GM18508 (cell line): ENCODE measurements at regions not wholly inside any gene's neighbourhood (a gene's known extent, or its start where the extent isn't known, plus 50 kb on each side); places are given as distances from the start of the nearest gene placed in this dataset.

Experiments
- ATAC-seq: cut with Tn5 transposase; IDR thresholded peaks from one replicate; pipeline ENCODE4 v1.9.1; 2021; ENCODE audit warnings: moderate number of reproducible peaks; ENCODE audit not compliant: insufficient read depth, unreplicated experiment

DNA sequence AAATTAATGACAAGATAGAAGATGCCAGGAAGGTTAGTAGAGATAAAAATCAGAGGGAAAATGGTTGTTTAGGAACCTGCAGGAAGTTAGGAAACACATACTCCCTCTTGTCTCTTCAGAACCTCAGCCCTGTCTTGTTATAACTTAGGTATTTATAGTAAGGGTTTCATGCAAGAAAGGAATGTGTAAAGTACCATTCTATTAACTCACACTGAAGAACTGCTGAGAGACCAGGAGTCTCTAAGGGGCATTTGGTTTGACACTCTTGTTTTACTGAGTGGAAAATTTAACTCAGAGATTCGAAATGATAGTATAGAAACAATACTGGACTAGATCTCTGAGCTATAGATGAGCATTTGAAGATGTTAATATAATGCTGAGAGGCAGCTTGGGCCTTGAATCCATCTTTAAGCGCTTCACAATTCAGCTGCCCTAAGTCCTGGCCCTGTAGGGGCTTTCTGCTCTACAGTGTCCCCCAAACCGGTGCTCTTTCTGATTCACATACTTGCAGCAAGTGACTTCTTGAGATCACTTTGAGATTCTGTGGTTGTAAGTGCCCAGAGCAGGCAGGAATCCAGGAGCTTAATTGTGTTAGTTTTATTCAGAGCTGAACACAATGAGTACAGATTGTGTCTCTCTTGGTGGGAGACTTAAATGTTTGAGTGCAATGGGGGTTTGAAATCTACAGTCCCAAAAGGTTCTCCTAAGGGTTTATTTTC, 235.0 kb upstream of the RGPD4 start:
- ATAC-seq = no peak

DNA sequence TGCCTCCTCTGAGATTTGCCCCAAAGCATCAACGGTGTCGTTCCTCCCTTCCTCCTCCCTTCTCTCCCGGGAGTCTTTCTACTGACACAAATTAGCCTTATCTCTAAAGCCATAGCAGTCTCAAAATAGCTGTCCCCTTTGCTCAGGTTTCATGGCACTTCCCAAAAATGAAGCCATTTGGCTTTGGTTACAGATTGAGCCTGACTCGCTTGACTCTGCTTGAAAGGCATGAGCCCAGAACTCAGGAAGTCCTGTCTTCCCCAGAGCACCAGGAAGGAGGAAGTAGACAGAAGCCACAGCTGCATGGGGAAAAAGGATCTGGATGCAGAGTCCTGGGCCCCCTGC, 234.4 kb upstream of the RGPD4 start:
- ATAC-seq = no peak

DNA sequence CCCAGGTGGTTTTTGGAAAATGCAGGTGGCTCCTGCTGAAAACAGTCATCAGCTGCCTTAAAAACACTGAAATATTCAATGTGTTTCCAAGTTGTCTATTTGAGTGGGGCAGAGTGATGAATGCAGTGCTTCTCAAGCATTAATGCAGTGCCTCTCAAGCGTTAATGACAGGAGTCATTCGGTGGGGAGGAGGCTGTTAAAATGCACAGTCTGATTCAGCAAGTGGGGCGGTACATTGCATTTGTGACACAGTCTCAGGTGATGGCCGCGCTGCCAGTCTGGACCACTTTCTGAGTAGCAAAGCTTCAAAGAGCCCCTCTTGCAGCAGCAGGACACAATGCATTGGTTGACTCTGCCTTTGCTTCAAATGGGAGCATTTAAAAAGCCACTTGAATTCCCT, 231.4 kb upstream of the RGPD4 start:
- no peak for ATAC-seq

DNA sequence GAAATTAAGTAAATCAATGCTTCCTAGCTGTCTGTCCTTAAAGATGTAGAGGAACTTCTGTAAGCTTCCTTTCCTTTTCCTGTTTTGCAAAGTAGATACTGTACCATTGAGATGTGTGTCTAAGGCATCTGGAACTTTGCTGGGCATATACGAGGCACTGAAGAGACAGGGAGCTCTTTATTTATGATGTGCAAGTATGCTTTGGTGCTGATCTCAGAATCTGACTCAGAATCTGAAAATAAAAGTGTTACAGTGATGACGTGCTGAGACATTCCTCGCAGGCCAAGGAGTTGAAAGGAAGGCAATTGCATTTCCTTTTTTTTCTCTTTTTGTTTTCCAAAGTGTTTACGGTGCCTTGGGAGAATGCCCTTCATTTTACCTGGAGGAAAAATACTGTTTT, 230.9 kb upstream of the RGPD4 start:
- no peak for ATAC-seq

DNA sequence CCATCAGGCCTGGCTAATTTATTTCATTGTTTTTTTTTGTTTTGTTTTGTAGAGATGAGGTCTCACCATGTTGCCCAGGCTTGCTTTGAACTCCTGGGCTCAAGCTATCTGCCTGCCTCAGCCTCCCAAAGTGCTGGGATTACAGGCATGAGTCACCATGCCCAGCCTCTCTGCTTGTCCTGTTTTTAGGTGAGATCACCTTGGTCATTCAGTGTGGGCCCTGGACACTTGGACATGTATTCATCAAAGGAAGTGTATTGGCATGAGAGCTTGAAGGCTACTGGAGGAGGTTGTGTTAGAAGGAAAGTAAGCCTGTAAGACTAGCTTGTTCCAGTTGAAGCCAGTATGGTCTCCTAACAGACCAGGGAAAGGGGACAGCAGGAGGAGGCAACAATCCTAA, 229.2 kb upstream of the RGPD4 start:
- no peak for ATAC-seq

DNA sequence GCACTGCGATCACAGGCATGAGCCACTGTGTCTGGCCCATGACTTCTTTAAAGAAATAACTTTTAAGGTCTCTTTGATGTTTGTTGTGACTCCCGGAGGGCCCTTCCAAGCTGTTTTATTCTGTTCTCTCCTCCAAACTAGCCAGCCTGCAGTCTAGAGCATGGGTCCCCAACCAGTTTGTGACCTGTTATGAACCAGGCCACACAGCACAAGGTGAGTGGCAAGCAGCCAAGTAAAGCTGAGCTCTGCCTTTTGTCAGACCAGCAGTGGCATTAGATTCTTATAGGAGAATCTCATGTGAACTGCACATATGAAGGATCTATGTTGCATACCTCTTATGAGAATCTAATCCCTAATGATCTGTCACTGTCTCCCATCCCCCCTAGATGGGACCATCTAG, 223.9 kb upstream of the RGPD4 start:
- no peak for ATAC-seq

DNA sequence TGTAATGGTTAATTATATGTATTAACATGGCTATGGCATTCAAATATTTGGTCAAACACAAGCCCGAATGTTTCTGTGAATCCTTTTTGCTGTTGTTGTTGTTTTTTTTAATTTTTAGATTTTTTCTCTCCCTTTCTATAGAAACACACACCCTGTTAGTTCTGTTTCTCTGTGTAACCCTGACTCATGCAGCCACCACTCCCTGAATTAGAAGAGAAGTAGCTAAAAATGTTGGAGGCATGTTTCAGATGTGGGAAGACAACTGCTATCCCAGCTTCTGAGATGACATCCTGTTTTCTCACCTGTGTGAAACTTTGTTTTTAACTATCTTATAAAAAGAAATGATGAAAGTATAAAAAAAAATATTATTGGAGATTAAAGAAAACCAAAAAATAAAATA, 219.6 kb upstream of the RGPD4 start:
- no peak for ATAC-seq

DNA sequence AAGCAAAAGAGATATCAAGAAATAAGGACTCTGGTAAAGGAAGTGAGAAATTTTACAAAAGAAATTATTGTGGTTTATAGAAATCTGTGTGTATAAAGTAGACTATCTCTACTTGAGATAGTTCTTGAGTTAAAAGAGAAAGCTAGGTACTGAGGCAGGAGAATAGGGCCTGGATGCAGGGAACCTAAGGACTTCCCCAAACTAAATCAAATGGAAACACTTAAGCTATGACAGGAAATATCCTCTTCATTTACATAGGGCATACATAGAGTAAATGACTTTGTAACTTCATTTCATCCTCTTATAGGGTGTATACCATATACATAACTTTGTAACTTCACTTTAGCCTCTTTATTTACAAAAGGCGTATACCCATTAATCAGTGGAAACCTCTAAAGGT, 219.2 kb upstream of the RGPD4 start:
- no peak for ATAC-seq

DNA sequence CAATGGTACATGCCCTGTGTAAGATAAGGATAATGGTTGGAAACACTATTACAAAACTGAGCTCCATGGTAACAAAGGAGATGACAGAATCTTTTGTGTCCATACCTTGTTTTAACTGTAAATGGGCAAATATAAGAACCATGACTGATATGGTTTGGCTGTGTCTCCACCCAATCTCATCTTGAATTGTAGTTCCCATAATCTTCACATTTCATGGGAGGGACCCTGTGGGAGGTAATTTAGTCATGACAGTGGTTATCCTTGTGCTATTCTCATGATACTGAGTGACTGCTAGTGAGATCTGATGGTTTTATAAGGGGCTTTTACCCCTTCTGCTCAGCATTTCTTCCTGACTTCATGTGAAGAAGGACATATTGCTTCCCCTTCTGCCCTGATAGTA, 211.7 kb upstream of the RGPD4 start:
- ATAC-seq = no peak

DNA sequence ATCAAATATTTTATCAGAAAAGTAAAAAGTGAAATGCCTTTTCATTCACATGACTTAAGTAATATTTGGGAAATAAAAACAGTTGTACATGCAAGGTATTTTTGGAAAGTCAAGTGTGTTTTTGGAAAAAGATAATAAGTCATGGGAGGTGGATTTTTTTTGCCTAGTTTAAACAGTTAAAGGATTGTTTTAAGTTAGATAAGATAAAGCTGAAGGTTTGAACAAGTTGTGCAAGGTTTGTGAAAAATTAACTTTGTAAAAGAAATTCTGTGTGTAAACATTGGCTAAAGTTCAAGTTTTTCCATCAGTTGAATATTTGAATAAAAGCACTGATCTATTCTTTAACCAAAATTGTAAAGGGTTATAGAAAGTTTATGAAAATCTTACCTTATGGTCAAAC, 207.9 kb upstream of the RGPD4 start:
- ATAC-seq = no peak

DNA sequence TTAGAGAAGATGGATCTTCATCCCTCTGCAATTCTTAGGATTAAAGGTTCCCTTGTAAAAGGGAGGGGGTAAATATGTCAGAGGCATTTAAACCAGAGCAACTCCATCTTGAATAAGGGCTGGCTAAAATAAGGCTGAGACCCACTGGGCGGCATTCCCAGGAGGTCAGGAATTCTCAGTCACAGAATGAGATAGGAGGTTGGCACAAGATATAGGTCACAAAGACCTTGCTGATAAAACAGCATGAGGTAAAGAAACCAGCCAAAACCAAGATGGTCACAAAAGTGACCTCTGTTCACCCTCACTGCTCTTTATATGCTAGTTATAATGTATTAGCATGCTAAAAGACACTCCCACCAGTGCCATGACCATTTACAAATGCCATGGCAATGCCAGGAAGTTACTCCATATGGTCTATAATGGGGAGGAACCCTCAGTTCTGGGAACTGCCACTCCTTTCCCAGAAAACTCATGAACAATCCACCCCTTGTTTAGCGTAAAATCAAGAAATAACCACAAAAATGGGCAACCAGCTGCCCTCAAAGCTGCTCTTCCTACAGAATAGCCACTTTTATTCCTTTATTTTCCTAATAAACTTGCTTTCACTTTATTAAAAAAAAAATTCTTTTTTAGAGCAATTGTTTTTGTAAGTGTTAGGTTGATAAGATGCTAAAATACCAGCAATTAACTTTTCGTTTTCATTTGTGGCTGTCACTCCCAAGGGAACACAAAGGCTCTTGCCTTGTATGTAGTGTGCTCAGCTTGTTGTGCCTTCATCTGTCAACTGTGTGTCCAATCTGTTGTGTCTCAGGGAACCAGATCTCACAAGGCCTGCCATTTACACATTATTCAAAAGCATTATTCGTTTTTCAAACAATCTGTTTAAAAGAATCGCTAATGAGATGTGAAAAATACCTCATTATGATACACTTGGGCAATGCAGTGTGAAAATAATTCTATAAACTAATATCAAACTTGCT, 205.2 kb upstream of the RGPD4 start:
- no peak for ATAC-seq

DNA sequence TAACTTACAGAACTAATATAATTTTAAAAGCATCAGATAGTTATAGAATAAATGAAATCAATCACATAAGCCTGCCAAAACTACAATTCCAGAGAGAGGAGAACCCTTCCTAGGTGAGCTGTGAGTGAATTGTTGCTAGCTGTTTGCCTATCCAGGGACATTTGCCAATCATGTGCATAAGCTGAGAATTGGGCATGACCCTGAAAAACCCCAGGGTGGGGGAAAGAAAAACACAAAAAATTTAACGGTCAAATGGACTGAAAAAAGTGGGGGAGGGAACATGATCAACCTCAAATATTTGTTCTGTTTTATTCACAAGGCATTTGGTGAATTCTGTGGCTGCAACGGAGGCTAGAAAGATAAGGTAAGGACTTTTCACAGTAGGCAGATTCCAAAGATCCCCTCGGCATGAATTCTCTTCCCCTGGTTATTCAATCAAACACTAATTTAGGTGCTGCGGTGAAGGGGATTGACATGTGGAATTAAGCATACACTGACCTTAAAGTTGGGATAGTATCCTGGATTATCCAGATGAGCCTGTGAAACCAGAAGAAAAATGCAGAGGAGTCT, 203.9 kb upstream of the RGPD4 start:
- ATAC-seq = no peak

DNA sequence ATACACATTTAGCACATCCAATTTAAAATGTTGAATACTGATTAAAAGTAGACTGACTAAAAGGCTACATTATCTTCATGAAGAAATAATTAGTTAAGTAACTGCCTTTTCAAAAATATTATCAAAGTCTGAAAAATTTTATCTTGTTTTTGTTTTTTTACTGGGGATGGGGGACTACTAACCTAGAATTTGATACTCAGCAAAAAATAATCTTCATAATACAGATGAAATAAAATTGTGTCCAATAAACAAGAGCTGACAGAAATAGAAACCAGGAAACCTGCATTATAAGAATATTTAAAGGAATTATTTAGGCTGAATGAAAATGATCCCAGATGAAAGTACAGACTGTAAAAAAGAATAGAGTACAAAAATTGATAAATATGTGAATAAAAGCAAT, 200.7 kb upstream of the RGPD4 start:
- ATAC-seq = no peak

DNA sequence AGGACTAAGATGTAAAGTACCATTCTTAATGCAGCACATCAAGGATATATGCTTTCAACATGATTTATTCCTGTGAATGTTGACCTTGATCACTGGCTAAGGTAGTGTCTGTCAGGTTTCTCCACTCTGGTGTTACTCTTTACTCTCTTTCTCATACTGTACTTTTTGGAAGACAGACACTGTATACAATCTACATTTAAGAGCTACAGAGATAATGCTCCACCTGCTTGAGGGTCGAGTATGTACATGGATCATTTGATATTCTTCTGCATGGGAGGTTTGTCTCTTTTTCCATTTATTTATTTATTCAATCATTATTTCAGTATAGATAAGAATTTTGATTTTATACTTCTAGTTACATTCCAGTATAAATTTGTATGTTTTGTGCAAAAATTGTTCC, 199.5 kb upstream of the RGPD4 start:
- ATAC-seq = no peak

DNA sequence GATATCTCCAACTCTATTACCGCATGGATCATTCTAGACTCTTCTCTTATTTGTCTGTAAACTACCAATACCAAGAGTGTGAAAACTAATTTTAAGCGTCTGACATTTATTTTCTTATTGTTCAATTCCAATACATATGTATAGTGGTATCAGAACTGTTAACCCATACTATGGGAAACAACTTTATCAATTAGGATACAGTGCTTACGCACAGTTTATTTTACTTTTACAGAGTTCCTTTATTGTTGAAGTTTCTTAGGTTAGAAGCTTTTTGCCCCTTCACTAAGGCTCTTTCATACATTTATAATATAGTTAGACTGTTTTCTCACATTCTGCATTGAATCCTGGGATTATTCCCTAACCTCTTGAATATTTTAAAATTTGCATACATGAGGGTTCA, 198.8 kb upstream of the RGPD4 start:
- ATAC-seq = no peak

DNA sequence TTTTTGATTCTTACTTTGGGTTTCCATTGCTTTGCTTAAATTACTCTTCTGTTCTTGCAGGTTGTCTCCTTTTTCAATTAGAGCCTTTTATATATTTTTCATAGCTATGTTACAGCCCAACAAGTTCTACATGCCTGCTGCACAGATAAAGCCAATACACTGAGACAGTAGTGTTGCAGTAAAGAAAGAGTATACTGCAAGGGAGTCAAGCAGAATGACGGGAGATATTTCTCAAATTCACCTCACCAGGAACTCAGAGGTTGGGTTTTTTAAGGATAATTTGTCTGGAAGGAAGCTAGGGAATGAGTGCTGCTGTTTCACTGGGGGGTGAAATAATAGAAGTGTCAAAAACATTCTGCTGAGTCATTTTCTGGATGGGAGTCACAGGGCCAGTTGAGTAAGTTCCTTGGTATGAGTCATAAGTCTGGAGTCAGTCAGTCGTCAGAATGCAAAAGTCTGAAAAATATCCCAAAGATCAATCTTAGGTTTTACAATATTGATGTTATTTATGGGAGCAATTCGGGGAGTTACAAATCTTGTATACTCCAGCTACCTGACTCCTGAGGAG, 193.0 kb upstream of the RGPD4 start:
- no peak for ATAC-seq

DNA sequence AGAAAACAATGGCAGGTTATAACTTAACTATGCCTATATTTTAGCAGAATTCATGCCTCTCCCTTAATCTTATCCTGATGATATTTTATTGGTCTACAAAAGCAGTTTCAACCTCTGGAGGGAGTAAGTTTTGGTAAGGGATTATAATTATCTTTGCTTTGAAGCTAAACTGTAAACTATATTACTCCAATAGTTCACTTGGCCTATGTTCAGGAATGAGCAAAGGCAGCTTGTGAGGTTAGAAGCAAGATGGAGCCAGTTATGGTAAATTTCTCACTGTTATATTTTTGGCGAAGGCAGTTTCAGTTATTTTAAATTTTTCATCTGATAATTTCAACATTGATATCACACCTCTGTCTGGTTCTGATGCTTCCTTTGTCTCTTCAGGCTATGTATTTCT, 192.5 kb upstream of the RGPD4 start:
- ATAC-seq = no peak

DNA sequence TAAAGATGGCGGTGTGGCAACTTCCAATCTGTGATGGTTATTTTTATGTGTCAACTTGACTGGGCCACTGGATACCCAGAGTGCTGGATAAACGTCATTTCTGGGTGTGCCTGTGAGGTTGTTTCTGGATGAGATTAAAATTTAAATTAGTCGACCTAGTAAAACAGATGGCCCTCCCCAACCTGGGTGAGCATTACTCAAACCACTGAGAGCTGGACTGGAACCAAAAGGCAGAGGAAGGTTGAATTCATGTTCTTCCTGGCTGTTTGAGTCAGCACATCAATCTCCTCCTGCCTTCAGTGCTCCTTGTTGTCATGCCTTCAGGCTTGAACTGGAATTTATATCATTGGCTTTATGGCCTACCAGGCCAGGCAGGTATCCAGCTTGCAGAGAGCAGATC, 190.8 kb upstream of the RGPD4 start:
- no peak for ATAC-seq

DNA sequence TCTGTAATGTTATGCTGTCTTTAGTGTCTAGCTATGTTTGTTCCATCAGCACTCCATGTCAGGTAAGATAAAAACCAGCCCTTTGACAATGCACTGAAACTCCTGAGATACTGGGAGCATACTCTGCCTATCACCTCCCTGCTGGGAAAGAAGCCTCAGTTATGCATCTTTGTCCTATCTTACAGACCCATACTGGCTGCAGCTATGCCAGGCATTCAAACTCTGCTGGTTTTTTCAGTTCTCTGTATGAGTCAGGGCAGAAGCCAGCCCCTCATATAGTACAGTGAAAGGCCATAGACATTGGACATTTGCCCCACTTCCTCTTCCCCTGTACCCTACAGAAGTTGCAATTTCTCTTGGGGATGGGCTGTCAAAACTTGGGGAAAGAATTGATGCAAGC, 181.1 kb upstream of the RGPD4 start:
- no peak for ATAC-seq

DNA sequence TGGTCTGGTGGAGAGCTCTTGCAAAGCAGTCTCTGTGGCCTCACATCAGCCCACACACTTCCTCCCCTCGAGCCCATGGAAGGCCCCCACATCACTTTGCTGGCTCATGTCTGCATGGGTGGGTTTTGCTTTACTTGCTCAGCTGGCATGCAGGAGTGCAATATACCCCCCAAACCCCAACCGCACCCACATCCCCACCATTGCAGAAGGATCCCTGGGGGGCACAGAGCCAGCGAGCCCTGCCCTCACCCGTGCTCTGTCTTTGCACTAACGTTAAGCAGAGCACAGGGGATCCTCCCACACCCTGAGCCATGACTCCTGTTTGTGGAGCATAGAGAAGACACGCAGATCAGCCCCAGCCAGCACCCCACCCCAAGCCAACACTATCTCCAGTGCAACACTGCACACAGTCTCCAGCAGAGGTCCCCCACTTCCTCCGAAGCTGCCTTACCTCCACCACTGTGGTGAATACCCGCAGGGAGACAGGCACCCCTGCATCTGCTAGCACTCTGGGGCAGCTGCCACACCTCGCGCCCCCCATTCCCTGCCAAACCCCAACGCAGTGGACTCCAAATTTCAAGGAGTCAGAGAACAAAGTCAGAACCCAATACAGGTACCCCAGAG, 177.8 kb upstream of the RGPD4 start:
- ATAC-seq = no peak

DNA sequence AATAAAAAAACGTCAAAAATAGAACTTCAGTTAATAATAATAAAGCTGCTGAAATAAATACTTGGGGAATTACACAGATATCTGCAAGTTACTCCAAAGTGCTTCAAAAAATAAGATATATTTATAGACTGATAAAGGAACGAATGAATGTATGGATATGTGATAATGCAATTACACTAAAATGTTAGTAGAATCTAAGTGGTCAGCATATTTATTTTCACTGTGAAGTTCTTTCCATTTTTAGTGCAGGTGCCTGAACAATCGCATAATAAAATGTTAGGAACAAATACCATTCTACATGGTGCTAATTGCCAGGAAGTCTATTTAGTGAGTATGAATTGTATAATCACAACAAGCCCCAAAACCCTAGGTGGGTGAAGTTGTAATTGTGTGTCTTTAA, 169.6 kb upstream of the RGPD4 start:
- no peak for ATAC-seq
